ENCODE measurements at regions not wholly inside any gene's neighbourhood (a gene's known extent, or its start where the extent isn't known, plus 50 kb on each side); places are given as distances from the start of the nearest gene placed in this dataset.
"Not testable (repeated sequence)": the region's sequence is repeated elsewhere in the genome, so short reads cannot be mapped to it uniquely, and the experiment has no call there.

DNA sequence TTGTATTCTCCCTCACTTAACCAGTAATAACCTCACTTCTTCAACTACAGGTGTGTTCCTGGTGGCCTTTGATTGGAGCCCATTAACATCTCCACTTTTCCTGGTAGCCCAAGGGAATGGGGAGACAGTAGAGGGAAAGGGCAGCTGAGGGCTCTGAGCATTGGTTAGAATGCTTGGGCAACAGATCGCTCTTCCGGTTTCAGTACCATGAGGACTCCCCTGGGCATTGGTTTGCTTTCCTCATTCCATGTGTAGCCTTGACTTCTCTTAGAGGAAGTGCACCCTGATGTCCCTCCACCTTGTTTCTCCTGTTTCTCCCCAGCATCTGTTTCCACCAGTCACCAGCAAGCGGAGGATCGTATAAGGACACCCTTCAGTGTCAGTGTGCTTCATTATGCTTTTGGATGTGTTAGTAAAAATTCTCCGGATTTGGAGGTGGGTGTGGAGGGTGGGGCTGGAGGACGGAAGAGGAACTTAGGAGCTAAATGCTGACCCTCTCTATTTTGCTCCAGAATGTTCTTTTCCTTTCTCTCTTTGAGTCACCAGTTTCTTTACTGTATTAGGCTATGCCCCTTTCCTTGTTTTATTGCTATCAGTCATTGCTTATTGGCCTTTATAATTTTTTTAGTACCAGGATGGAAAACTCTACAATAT, 50.6 kb upstream of the ZNG1B start:
- DNase-seq (ENCODE audit: low spot score): not testable (repeated sequence)

GRCh38 chr2:113379621-113380020, 57.9 kb upstream of the ZNG1B start:
- DNase-seq (ENCODE audit: low spot score): not testable (repeated sequence)

DNA sequence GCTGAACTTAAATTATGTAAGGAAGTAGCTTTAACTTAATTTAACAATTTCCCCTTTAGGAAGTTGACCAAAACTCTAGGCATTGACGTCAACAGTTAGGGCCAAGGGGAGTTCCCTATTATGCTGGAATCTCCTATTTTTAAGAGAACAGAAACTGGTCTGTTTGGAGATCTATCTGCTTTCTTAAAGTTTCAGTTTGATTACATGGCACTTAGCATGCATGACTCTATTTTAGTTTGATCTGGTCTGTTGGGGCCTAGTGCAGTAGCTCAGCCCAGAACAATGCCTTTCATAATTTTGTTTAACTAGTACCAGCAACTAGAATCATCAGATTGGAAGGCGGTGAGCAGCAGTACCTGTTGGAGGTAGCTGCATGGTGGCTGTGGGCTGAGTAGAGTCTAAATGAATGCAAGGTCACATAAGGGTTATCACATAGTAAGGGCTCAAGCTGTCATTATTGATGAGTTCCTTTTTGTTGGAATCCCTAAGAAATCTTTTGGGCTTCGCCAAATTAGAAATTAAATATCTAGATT, 60.5 kb upstream of the ZNG1B start:
- peak; percentile 53 for DNase-seq (ENCODE audit: low spot score)

DNA sequence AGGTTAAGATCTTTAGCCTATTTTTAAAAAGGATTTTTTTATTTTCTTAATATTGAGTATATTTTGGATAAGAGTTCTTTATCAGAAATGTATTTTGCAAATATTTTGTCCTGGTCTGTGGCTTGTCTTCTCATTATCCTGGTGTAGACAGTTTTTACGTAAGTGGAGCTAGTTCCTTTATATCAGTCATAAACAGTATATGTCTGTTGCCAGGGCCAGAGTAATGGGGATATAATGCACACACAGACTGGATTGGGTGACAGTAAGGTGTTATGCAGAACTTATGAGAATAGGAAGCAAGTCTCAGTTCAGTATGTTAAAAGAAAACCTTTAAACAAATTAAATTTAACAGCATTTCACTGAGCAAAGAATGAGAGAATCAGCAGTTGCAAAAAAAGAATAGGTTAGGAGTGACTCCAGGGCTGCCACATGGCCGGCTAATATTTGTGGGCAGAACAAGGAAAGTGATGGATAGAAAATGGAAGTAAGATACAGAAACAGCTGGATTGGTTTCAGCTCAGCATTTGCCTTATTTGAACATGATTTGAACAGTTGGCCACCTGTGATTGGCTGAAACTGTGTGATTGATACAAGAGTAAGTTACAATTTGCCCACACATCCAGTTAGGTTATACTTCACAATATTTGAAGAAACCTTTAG, 61.1 kb upstream of the ZNG1B start:
- DNase-seq (ENCODE audit: low spot score): no peak

GRCh38 chr2:113374857-113375256, 62.6 kb upstream of the ZNG1B start:
- not testable (repeated sequence) for DNase-seq (ENCODE audit: low spot score)

GRCh38 chr2:113372258-113372834, 65.1 kb upstream of the ZNG1B start:
- not testable (repeated sequence) for DNase-seq (ENCODE audit: low spot score)

- peak; percentile 65 for DNase-seq (ENCODE audit: low spot score)
Measured at GRCh38 chr2:113370478-113371091, 66.9 kb upstream of the ZNG1B start.

GRCh38 chr2:113370030-113370429, 67.5 kb upstream of the ZNG1B start:
- DNase-seq (ENCODE audit: low spot score): no peak

DNA sequence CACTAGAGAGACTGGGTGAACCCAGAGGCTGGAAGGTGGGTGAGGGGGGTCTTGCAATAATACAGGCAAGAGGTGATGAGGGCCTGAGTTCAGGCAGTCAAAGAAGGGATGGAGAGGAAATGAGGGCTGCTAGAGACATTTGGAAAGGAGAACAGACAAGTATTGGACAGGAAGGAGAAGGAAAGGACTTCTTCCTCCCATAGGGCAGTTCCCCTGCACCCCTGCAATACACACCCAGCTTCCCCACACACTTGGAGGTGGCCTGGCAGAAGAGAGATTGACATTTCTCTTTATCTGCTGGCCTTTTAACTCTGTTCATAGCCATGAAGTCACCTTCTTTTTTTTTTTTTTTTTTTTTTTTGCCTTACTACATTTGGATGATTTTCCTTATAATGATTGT, 68.9 kb upstream of the ZNG1B start:
- DNase-seq (ENCODE audit: low spot score): not testable (repeated sequence)

DNA sequence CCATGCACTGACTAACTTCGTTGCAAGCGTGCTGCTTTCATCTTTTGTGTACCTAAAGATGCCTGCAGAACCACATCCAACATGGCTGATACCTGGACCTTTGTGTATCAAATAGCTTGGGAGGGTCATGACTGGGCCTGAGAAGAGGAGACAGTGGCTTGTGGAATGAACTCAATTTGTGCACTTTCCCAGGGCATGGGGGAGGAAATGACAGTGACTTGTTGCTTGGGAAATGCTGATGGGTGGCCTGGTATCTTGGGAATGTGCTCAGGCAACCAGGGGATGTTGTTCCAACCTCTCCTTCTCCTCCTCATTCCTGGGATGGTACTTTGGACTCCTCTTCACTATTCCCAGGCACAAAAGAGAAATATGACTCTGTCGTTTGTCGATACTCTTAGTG, 70.7 kb upstream of the ZNG1B start:
- DNase-seq (ENCODE audit: low spot score): not testable (repeated sequence)

DNA sequence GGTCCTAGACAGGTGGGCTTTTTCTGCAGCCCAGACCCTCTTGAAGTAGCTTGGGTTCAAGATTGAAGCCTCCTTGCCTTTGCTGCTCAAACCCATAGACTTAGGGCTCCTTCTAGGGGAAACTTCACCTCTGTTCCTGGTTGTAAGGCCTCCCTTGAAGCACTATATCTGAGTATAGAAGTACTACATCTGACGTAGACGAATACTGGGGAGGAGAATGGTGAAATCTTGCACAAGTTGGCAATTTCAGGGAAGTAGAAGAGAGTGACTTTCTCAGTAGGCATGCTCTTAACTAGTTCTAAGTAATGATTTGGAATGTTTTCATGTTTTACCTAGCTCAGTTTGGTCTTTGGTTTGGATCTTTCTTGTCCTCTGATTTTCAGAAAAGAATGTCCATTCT, 71.7 kb upstream of the ZNG1B start:
- DNase-seq (ENCODE audit: low spot score): not testable (repeated sequence)

GRCh38 chr2:113365290-113365689, 72.2 kb upstream of the ZNG1B start:
- DNase-seq (ENCODE audit: low spot score): not testable (repeated sequence)

DNA sequence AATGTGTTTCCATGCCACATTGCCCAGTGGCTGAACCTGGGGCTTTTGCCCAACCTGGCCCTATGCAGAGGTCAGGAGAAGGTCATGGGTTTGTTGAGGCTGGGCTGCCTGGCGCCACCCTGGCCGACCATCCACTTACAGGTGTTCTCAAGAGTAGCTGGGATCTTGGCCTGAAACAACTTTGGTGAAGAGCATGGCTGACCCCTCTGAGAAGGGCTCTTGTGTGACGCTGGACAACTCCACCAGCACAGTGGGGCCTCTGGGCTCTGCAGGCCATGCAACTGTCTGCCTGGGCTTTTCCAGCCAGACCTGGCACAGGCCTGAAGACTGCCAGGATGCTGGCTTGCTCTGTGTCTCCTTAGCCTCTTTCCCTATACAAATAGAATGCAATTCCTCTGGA, 76.4 kb upstream of the ZNG1B start:
- DNase-seq (ENCODE audit: low spot score): no peak

DNA sequence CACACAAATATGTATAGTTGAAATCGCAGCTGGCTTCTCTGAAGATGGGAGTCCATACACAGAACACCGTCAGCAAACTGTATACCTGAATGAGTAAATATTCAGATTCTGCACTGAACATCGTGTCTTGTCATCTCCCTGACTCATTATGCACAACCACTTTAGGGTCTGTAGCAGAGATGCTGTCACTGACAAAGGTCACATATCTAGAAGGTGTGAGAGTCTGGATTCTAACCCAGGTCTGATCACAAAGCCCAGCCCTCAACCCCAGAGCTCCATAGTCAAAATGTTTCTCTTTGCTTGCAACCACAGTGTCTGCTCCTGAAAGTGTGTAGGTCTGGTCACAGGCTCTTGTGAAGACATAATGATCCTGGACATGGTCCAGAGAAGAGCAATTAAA, 78.3 kb upstream of the PAX8 start:
- no peak for DNase-seq (ENCODE audit: low spot score)

DNA sequence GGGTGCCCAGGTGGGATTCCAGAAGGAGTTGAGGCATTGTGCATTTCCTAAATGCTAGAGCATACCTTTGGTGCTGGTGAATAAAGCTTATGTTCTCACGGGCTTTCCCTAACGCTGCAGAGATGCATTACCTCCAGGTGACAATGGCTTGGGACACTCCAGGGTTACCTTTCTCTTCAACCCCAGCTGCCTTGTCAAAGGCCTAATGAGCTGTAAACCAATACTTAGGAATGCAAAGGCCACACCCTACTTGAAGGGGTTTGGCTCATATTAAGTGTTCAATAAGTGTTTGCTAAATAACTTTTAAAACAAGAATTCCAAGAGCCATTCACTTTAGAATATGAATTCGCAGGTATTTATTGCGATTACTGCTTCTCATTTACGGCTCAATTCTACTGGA, 77.6 kb upstream of the PAX8 start:
- DNase-seq (ENCODE audit: low spot score): not testable (repeated sequence)

GRCh38 chr2:113355339-113356015, 76.8 kb upstream of the PAX8 start:
- DNase-seq (ENCODE audit: low spot score): not testable (repeated sequence)

DNA sequence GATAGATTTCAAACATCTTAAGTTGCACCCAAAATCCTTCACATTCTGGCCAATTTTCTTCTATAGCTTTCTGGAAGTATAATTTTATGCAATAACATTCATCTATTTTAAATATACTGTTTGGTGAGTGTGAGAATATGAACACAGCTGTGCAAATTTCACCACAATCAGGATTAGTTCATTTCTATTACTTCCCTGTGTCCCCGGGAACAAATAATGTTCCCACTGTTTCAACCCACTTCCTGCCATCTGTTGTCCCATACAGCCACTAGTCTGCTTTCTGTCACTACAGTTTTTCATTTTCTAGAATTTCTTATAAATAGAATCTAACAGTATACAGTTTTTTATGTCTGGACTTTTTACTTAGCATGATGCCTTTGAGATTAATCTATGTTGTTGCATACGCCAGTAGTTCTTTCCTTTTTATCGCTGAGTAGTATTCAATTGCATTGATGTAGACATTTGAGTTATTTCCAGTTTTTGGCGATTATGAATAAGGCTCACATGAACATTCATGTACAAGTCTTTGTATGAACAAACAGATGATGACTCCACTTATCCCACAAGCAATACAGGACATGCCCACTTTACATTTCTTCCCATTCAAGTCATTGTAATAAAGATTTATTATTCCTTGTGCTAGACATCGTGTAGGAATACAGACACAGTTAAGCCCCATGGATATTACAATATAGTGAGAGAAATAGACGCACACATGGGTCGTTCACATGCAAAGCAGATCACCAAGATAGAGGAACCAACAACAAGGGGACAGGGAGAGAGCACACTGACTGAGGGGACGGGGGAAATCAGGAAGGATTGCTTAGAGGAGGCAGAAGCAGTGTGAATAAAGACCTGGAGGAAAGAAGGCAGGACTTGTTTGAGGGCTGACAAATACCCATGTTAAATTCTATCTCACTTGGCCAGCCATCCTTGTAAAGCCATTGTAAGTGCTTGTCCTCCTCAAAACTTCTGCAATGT, 72.9 kb upstream of the PAX8 start:
- no peak for DNase-seq (ENCODE audit: low spot score)

DNA sequence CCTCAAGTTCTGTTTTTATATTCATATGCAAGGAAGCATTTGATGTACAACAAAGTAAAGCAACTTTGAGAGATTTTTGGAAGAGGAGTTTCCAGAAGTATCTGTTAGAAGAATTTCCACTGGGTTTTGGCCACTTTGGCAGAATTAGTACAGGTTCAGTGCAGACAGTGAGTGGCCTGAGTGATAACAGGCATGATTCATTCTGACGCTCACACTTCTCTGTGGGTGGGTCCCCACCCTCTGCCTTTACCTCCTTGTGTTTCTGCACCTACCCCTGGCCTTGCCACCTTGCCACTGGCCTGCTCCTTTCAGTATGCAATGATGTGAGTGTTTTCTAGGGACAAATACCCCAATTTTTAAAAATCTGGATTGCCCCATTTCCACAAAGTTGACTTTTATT, 65.1 kb upstream of the PAX8 start:
- not testable (repeated sequence) for DNase-seq (ENCODE audit: low spot score)

DNA sequence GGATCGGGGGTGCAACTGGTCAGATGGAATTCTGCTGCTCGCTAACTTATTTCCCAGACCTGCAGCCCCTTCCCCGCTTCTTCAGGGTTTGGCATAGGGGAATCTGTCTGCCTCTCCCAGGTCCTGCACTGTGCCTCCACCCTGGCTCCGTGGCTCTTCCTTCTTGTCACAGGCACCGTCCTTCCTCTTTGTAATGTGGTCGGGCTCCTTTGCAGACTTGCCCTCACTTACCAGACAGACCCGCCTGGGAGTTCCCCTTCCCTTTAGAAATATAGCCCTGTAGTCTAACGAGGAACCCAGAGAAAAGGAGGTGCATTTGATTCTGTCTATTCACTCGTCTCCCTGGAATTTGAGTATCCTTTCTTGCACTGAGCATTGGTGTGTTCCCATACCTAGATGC, 63.9 kb upstream of the PAX8 start:
- peak; percentile 38 for DNase-seq (ENCODE audit: low spot score)

- not testable (repeated sequence) for DNase-seq (ENCODE audit: low spot score)
Measured at GRCh38 chr2:113341870-113342253, 63.1 kb upstream of the PAX8 start.
